Activated effector memory CD4-positive, alpha-beta T cell treated with Interleukin-2 at 50 U/mL for 16 hours (primary cell): ENCODE measurements at regions not wholly inside any gene's neighbourhood (a gene's known extent, or its start where the extent isn't known, plus 50 kb on each side); places are given as distances from the start of the nearest gene placed in this dataset.
A peak's percentile ranks its signal among the peaks of the same experiment; 100 is the strongest.

Experiments used
- DNase-seq: peaks from one replicate; pipeline ENCODE4 v3.0.0-alpha.2; 2020

DNA sequence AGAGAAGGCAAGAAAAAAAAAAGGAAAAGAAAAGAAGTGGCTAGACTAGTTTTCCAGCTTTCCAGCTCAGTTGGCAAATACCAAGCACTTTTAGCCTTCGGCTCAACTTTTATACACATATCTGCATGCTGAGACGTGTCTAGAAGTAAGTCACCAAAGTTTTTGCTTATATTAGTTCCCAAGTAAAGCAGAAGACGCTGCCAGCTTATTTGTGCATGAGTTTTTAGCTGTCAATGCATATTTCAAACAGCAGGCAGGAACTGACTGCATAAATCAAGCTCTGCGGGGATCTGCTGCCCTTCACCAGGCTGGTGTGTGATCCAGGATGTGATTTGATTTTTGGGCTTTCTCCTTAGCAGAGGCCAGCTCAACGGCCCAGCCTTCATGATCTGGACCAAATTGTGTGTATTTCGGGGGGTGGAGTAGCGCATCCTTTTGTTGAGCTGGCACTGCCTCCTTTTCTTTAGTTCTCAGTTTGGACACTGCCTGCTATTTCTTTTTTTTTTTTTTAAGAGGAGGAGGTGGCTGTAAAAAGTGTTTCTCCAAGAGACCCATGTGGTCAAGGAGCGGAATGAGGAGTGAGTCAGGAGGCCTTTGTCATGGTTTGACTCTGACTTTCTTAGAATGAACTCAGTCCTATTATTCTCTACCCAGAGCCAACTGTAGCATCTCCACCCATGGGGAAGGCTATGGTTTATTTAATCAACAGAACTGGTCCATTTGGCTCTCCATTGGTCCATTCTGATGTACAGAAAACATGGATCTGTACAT lies 162.6 kb upstream of the XYLT1 start:
- no peak for DNase-seq

DNA sequence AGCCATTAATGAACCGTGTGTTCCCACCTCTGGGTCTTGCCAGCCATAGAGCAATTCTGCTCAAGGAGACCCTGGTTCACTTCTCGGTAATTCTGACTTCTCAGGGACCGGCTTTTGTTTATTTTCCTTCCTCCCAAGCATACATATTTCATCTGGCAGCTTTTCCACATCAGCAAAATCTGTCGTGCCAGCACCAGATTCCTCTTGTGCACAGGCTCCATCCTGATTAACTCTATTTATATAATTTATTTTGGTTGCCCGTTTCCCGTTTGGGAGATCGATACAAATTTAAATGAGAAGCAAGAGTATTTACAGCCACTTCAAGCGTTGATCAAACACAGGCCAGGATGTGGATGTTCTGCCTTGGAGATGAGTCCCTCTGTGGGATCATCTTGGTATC lies 161.9 kb upstream of the XYLT1 start:
- no peak for DNase-seq

DNA sequence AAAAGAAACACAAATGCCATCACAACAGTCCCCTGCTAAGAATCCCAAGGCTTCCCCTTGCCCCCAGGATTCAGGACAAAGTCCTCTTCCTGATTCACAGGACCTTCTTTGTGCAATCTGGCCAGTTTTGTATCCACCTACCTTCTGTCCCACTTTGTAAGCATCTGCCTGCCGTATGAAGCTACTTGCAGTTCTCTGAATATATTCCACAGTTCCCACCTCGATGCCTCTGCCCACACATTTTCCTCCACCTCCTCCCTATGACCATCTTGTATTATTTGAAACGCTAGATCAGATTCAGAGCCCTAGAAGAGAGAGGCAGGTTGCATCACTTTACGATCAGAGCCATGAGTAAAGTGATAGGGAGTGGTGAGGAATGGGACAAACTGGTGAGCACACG lies 159.2 kb upstream of the XYLT1 start:
- DNase-seq, result no peak

DNA sequence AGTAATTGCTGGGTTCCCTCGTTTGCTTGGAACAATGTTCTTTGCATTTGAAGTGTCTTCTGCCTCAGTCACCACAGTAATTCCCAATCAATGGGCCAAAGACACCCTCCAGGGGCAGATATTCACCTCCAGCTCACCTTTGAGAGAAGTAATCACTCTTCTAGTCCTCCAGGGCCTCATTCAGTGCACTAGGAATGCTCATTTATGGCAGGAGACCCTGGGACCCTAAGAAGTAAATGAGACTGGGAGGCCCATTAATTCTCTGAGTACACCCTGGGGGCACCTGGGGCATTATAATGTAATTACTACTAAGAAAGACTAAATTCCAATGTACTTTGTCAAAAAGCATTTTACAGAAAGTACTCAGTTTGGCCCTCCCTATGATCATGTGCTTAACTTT lies 158.2 kb upstream of the XYLT1 start:
- DNase-seq, result no peak

DNA sequence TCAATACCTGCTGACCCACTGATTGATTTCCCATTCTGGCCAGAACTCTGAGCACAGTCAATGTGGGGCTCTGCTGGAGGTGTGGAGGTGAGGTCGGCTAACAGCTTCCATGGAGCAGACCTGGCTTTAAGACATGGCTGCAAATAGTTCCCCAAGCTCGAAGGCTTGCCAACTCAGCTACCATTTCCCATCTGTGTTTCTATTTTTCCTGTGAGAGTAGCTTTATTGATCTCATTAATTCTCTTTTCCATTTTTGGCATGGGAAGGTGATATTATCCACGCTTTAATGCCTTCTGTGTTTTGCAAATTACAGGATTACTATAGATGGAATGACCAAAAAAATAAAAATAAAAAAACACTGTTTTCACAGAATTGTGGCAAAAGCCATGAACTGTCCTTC lies 151.6 kb upstream of the XYLT1 start:
- DNase-seq, result no peak

DNA sequence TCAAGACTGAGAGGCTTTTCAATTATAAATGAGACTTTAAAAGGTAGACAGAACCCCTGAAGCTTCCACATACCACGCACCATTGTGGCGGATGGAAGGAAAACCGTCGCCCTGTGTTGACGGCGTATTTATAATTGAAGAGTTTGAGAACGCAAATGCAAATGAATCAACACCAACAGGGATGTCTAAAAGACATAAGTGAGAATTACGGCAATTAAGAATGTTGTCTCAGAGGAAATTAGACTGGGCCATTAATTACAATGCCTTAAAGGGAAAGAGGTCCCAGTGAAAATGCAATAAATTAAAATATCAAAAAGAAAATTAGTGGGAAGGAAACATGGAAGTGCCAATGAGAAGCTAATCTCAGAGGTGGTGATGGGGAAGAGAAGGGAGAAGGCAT lies 148.5 kb upstream of the XYLT1 start:
- no peak for DNase-seq

DNA sequence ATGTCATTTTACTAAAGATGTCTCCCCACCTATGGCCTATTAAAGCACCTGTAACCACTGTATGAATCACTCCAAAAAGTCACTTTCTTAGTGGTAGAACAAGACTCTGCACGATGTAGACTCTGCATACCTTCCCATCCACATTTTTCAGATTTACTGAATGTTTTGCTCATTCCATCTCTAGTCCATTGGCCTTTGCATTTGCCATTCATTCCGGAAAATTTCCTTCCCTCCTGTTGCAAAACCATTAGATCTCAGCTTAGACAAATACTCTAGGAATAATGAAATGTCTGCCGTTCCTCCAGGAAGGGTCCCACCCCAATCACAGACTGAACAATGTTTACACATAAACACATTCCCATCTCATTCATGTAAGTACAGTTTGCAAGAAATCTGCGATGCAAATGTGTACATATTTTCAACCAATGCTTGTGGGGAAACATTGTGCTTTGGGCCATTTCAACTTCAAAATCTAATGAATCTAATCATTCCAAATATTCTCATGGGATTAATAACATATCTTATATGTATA lies 146.3 kb upstream of the XYLT1 start:
- DNase-seq, result no peak

DNA sequence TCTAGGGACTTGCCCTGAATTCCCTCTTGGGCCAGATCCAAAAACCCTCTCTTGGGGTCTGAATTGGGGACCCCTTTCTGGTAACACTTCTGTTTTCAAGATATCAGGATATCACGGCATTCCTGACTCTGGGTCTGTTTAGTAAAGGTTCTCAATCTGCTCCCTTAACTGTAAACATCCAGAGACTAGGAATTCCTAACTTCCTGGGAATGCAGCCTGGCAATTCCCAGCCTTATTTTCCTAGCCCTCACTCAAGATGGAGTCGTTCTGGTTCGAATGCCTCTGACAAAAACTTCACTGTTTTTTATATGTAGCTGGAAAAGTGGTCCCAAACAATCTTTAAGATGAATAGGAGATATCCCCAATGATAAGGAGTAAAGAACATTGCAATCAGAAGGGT lies 141.6 kb upstream of the XYLT1 start:
- no peak for DNase-seq

DNA sequence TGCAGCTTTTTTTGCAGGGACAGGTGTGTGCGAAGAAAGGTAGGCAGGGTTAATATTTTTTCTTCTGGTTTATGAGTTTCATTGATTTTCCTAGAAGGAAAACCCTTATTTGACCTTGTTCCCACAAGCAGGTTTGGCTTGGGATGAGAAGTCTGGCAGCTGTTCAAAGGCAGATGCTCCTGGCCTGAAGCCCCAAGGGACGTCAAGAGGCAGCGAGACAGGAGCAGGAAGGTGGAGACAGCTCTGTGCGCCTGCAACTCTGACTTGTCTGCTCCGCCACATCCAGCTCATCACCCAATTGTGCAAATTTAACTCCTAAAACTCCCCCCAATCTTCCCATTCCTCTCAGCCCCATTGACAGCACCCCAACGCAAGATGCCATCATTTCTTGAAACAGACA lies 136.8 kb upstream of the XYLT1 start:
- DNase-seq, result no peak

DNA sequence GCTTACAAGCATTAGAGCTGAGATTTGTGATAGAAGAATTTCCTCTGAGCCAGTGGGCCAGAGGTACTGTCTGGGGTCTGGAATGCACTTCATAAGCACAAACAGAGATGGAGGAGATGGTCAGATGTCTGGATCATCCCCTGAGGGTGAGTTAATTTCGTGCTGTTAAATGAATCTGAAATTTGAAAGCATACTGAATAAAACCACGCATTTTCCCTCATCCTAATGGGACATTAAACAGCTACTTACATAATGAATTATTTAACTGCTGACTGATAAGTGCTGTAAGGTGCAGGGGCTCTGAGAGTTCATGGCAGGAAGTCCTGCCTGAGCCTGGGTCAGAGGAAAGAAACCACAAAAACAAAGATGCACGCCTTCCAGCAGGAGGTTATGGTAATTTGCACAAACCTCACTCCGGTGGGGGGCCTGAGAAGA lies 136.3 kb upstream of the XYLT1 start:
- DNase-seq, result no peak

DNA sequence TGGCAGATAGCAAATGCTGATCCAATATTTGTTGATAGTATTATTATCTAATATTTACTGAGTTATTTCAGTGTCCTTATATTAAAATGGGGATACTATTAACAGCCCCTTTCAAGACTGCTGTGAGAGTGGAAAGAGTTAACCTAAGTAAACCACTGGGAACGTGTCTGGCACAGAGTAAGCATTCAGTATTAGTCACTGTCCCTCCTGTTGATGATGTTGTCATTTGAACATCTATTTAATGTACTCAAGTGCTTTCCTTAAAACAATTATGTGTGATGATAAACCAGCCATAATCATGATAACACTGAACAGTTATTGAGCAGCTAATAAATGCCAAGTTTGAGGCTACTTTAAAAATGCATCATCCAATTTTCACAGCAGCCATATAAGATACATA lies 135.7 kb upstream of the XYLT1 start:
- DNase-seq, result no peak

DNA sequence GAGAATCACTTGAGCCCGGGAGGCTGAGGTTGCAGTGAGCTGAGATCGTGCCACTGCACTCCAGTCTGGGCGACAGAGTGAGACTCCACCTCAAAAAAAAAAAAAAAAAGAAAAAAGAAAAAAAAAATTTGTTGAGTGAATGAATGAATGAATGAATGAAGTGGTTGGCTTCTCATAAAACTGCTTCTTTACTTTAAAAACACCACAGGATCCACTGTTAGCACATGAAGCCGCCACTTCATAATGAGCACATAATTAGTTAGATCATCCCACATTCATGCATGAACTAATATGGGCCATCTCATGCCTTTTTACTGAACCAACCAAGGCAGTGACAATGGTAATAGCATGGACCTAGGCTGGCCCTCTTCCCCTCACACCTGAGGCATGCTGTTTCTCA lies 135.0 kb upstream of the XYLT1 start:
- DNase-seq, result no peak

DNA sequence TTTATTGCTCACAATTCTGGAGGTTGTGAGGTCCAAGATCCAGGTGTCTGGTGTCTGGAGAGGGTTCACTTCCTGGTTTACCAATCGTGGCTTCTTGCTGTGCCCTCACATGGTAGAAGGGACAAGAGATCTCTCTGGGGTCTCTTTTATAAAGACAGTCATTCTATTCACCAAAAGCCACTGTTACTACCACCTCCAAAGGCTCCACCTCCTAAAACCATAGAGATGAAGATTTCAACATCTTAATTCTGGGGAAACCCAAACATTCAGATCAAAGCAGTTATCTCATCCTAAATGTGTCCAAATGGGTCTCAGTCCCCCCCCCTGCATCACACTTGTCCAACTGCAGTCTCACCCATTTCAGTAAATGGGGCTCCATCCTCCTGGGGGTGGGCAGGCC lies 132.9 kb upstream of the XYLT1 start:
- DNase-seq, result no peak

DNA sequence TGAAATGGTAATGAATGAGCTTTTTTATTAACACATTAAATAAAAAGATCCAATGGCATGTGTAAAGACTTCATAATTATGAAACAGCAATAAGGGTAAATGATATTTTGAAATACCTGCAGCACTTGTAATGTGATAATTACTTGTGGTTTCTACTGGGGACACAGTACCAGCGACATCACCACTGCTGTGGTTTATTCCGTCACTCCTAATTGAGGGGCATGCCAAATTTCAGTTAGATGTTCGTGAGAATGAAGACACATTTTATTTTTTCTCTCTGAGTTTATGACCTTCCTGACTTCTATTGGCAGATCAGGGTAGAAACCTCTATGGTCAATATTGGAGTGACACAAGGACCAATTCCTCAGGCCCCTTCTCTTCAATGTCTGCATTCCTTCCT lies 131.9 kb upstream of the XYLT1 start:
- DNase-seq, result no peak

DNA sequence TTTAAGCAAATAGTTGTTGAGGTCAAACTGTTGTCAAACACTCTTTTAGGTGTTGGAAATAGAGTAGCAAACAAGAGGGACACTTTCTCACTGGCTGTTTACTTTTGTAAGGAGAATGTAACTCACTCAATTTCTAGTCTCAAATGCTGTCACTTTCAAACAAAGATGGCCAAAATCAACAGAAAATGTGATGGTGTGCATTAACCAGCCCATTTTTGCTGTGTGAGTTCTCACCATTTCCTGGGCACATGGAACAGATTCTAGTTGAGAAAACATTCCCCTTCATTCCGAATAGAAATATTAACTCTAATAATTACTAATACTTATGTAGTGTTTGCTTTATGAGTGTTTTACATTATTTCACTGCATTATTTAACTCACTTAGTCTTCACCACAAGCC lies 128.2 kb upstream of the XYLT1 start:
- DNase-seq, result no peak

DNA sequence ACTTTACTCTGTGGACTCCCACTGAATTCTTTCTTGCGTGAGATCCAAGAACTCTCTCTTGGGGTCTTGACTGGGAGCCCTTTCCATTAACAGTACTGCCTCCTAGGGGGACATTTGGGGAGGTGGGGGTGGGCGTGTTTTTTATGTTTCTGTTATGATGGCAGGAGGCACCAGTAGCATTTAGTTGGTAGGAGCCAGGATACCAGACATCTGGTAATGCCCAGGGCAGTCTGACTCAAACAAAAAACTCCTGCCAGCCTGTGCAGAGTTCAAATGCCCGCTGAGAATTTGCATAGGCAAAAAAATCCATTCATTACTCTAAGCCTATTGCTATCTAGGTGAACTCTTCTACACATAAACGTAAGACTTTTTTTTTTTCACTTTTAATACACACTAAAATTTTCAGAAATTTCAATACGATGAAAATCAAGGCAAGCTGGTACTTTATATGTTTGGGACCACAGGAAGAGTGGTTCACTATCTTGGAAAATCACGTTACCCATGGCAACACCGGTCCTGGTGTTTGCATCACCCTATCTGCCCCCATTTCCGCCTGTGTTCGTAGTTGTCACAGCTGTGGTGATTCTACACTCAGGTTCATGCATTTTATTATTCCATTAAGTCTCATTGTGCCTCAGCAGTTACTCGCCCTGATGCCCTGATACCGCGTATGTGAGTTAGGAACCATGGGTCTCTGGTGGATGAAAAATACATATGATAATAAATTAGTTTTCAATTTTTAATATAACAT lies 121.1 kb upstream of the XYLT1 start:
- no peak for DNase-seq

DNA sequence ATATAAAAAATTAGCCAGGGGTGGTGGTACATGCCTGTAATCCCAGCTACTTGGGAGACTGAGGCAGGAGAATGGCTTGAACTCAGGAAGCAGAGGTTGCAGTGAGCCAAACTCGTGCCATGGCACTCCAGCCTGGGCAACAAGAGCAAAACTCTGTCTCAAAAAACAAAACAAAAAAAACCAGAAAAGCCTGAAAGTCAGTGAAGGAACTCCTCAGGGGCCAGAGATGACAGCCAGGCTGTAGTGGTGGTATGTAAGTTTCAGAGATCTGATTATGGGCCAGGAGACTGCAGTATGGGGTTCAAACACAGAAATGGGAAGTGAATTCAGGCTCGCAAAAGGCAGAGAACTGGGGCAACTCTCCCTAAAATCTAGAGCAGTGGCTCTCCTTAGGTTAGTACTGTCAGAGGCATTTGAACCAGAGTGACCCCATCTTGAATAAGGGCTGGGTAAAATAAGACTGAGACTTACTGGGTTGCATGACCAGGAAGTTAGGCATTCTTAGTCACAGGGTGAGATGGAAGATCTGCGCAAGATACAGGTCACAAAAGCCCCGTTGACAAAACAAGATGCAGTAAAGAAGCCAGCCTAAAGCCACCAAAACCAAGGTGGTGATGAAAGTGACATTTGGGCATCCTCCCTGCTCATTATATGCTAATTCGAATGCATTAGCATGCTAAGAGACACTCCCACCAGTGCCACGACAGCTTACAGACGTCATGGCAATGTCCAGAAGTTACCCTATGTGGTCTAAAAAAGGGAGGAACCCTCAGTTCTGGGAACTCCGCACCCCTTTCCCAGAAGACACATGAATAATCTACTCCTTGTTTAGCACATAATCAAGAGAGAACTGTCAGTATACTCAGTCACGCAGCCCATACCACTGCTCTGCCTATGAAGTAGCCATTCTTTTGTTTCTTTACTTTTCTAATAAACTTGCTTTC lies 120.2 kb upstream of the XYLT1 start:
- peak; percentile 26 for DNase-seq

DNA sequence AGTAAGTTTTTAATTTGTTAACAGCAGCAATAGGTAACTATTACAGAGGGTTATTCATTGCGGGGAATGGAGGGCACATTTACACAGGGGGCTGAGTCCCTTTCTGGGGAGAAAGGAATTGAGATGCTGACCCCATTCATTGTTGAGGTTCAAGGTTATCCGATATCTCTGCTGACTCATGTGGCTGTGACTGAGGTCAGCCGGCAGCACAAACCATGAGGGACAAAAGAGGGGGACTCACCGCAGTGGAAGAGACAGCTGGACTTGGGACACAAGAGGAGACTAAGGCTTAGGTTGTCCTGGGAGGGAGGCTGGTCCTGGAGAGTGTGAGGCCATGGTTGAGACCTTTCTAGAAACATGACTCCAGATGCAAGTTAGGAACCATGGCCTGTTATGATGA lies 119.1 kb upstream of the XYLT1 start:
- DNase-seq, result no peak

DNA sequence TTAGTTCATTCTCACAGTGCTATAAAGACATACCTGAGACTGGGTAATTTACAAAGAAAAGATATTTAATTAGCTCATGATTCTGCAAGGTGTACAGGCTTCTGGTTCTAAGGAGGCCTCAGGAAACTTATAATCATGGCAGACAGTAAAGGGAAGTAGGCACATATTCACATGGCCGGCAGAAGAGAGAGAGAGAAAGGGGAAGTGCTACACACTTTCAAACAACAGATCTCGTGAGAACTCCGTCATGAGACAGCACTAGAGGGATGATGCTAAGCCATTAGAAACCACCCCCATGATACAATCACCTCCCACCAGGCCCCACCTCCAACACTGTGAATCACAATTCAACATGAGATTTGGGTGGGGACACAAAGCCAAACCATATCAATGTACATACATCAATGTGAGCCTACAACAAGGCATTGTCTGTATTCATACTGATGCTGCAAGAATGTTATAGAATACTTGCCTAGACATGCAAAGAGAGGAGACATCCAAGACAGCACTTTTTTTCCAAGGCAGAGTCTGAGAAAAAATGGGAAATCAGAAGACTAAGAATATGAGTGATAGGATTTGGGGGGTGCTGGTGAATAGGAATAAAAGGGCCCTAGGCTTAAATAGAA lies 114.8 kb upstream of the XYLT1 start:
- DNase-seq, result no peak

DNA sequence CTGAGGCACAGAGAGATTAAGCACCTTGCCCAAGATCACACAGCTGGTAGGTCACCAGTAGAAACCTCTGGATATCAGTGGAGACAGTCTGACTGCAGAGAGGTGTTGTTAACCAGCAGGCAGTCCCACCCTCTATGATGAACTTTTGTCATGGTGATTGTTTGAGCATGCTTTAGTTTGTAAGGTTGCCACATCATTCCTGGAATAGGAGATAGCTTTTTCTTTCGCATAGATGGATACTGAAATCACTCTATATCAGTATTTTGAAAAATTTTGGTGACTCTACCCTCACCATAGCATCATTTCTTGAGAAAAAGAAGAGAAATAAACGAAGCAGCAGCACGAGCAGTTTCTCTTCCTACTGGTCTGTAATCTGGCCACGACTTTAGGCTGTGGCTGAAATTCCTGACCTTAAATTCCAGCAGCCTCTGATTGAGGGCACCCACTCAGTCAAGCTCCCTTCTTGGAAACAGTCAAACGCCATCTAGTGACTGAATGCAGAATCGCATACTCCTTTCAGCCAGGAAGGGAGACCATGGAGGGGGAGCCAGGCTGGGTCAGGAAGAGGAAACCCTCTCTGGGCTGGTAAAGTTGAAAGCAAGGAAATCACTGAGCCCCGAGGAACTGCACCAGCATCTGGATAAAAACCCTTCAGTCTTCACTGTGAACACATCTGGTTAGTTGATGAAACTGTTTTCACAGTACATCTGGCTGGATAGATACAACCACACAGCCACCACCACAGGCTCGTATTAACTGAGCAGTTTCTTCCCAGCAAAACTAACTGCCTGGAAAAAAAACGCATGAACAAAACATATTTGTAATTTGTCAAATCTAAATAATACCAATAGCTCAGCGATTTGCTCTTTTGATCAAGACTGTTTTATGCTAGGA lies 108.5 kb upstream of the XYLT1 start:
- peak; percentile 26 for DNase-seq

DNA sequence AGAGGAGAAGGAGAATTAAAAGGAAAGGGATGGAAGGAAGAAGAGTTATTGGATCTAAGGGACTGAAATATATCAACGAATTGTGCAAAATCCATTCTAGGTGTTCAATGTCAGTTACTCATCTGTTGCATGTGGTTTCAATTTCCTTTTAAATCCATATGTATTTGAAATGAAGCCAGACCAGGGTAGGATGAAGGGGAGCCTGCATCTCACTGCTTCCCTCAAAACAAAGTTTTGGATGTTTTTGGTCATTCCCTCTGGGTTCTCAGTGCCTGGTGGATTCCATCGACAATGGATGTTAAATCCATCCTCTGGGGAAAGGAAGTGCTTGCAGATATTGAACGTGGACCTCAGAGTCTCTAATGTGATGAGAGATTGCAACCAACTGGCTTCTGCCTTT lies 103.5 kb upstream of the XYLT1 start:
- no peak for DNase-seq

DNA sequence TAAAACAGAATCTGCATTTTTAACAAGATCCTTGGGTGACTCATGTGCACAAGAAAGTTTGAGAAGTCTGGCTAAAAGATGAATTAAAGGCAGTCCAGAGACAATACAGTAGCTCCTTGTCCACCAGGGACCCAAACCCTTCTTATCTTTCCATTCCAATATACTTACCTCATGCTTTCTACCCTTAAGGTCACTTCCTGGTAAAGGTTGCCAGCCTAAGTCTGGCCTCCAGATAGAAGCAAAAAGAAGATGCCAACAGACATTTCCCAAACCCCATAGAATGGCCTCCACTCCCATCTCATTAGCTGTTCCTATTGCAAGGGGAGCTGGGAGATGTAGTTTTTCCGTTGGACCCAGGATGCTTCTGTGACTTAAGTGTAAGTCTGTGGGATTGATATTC lies 101.4 kb upstream of the XYLT1 start:
- no peak for DNase-seq
